ENCODE measurements at regions not wholly inside any gene's neighbourhood (a gene's known extent, or its start where the extent isn't known, plus 50 kb on each side); places are given as distances from the start of the nearest gene placed in this dataset.

- DNase-seq (ENCODE audit: low spot score), result no peak
Observed at GRCh38 chr3:194265996-194266964, 84.8 kb downstream of the CPN2 start.

- DNase-seq (ENCODE audit: low spot score), result no peak
Observed at GRCh38 chr3:194267744-194268653, 83.1 kb downstream of the CPN2 start.

GRCh38 chr3:194268654-194269512 is 82.2 kb downstream of the CPN2 start:
- DNase-seq (ENCODE audit: low spot score), result no peak

GRCh38 chr3:194269610-194270145 is 81.5 kb downstream of the CPN2 start:
- DNase-seq (ENCODE audit: low spot score), result no peak

- DNase-seq (ENCODE audit: low spot score), result peak; percentile 42
Observed at GRCh38 chr3:194270627-194271459, 80.3 kb downstream of the CPN2 start.

GRCh38 chr3:194271460-194272035 is 79.6 kb downstream of the CPN2 start:
- no peak for DNase-seq (ENCODE audit: low spot score)

- no peak for DNase-seq (ENCODE audit: low spot score)
Observed at GRCh38 chr3:194272221-194272620, 78.9 kb downstream of the CPN2 start.

GRCh38 chr3:194272861-194273742 is 78.0 kb downstream of the CPN2 start:
- no peak for DNase-seq (ENCODE audit: low spot score)

GRCh38 chr3:194273743-194274310 is 77.3 kb downstream of the CPN2 start:
- no peak for DNase-seq (ENCODE audit: low spot score)

- DNase-seq (ENCODE audit: low spot score), result peak; percentile 29
Observed at GRCh38 chr3:194274424-194275085, 76.6 kb downstream of the CPN2 start.

GRCh38 chr3:194275291-194275690 is 75.8 kb downstream of the CPN2 start:
- peak; percentile 35 for DNase-seq (ENCODE audit: low spot score)

- DNase-seq (ENCODE audit: low spot score), result no peak
Observed at GRCh38 chr3:194275721-194276120, 75.4 kb downstream of the CPN2 start.

GRCh38 chr3:194276768-194277103 is 74.4 kb downstream of the CPN2 start:
- peak; percentile 43 for DNase-seq (ENCODE audit: low spot score)

- peak; percentile 19 for DNase-seq (ENCODE audit: low spot score)
Observed at GRCh38 chr3:194277104-194277785, 73.9 kb downstream of the CPN2 start.

GRCh38 chr3:194277786-194278130 is 73.4 kb downstream of the CPN2 start:
- DNase-seq (ENCODE audit: low spot score), result peak; percentile 20

GRCh38 chr3:194278186-194278845 is 72.8 kb downstream of the CPN2 start:
- DNase-seq (ENCODE audit: low spot score), result no peak

- DNase-seq (ENCODE audit: low spot score), result no peak
Observed at GRCh38 chr3:194279101-194279500, 72.0 kb downstream of the CPN2 start.

Measured in cerebellar cortex (tissue), 1 donor.